ENCODE measurements at regions not wholly inside any gene's neighbourhood (a gene's known extent, or its start where the extent isn't known, plus 50 kb on each side); places are given as distances from the start of the nearest gene placed in this dataset.

GRCh38 chr20:16212790-16213189, 360.5 kb downstream of the KIF16B start:
- H3K9me3 ChIP-seq (replicated peaks; ENCODE audit: control insufficient read depth, insufficient read depth, low read depth, low read length): no peaks in the 10 kb centered on the region
- H3K4me3 ChIP-seq: no peak overlapping the region
- no peak overlapping the region for H3K9ac ChIP-seq (ENCODE audit: insufficient read depth in 1 of 2, low read depth in 2 of 2, low read length in 2 of 2)
- WGBS (ENCODE audit: insufficient coverage, low coverage, missing lambda C conversion rate): 0% methylated on average over 6 of the region's 6 CpGs
- ATAC-seq: no peak
- no peaks in the 10 kb centered on the region for H3K36me3 ChIP-seq (ENCODE audit: control insufficient read depth, insufficient read depth, low read length)
- intact Hi-C loops (cut with micrococcal nuclease): no loop called here
- H3K4me1 ChIP-seq (replicated peaks in 1 of 2; ENCODE audit: control insufficient read depth in 2 of 2, insufficient read depth in 2 of 2, low read length in 2 of 2): no peaks in the 10 kb centered on the region
- ChIA-PET POLR2A (no interaction called here), CTCF (ENCODE audit: low intra/inter-chr PET ratio) (no interaction called here)
- H2AFZ ChIP-seq (ENCODE audit: low read depth, low read length): no peak overlapping the region
- no peak overlapping the region for H3K4me2 ChIP-seq (ENCODE audit: insufficient read depth, low read length)
- FAIRE-seq: no peak
- BruUV-seq (replicated peaks): no TSS peak
- in situ Hi-C loops (cut with MboI): no loop called here
- DNase-seq (ENCODE audit: extremely low read depth in 1 of 4, low spot score in 3 of 4): no peak
- no peaks in the 10 kb centered on the region for H3K9me1 ChIP-seq (ENCODE audit: control insufficient read depth, insufficient read depth, low read length)
- no peak for TF ChIP-seq DMBX1 (CRISPR knock-in tag; IDR thresholded peaks at IDR 0.05; ENCODE audit: borderline replicate concordance)
- TF ChIP-seq ZNF41 (CRISPR knock-in tag; conservative IDR thresholded peaks at IDR 0.05): no peak
- TF ChIP-seq ZNF347 (CRISPR knock-in tag; IDR thresholded peaks at IDR 0.05; ENCODE audit: low read depth): no peak
- TF ChIP-seq PCBP1 (IDR thresholded peaks at IDR 0.05; ENCODE audit: low read depth, low read length, poor library complexity, severe bottlenecking): no peak
- TF ChIP-seq, protein P1, sequence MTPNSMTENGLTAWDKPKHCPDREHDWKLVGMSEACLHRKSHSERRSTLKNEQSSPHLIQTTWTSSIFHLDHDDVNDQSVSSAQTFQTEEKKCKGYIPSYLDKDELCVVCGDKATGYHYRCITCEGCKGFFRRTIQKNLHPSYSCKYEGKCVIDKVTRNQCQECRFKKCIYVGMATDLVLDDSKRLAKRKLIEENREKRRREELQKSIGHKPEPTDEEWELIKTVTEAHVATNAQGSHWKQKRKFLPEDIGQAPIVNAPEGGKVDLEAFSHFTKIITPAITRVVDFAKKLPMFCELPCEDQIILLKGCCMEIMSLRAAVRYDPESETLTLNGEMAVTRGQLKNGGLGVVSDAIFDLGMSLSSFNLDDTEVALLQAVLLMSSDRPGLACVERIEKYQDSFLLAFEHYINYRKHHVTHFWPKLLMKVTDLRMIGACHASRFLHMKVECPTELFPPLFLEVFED (CRISPR knock-in tag; conservative IDR thresholded peaks at IDR 0.05): no peak
- no peak for TF ChIP-seq BCL6 (CRISPR knock-in tag; IDR thresholded peaks at IDR 0.05)
- TF ChIP-seq, protein P2, sequence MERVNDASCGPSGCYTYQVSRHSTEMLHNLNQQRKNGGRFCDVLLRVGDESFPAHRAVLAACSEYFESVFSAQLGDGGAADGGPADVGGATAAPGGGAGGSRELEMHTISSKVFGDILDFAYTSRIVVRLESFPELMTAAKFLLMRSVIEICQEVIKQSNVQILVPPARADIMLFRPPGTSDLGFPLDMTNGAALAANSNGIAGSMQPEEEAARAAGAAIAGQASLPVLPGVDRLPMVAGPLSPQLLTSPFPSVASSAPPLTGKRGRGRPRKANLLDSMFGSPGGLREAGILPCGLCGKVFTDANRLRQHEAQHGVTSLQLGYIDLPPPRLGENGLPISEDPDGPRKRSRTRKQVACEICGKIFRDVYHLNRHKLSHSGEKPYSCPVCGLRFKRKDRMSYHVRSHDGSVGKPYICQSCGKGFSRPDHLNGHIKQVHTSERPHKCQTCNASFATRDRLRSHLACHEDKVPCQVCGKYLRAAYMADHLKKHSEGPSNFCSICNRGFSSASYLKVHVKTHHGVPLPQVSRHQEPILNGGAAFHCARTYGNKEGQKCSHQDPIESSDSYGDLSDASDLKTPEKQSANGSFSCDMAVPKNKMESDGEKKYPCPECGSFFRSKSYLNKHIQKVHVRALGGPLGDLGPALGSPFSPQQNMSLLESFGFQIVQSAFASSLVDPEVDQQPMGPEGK (CRISPR knock-in tag; IDR thresholded peaks at IDR 0.05; ENCODE audit: borderline replicate concordance): no peak
- no peak for TF ChIP-seq TBP (optimal IDR thresholded peaks at IDR 0.05; ENCODE audit: low read depth, low read length)
- no peak for TF ChIP-seq ZSCAN32 (CRISPR knock-in tag; IDR thresholded peaks at IDR 0.05)
- TF ChIP-seq C11orf30 (IDR thresholded peaks at IDR 0.05; ENCODE audit: low read depth): no peak
- no peak for TF ChIP-seq LCOR (CRISPR knock-in tag; IDR thresholded peaks at IDR 0.05)
- H3K27me3 ChIP-seq (ENCODE audit: control insufficient read depth in 2 of 2, insufficient read depth in 2 of 2, low read length in 2 of 2): no peaks in the 10 kb centered on the region
- no peak overlapping the region for H3K27ac ChIP-seq (ENCODE audit: extremely low read depth, low read depth, low read length)
- no peaks in the 10 kb centered on the region for H3K79me2 ChIP-seq (ENCODE audit: control insufficient read depth, insufficient read depth, low read length)
- no peaks in the 10 kb centered on the region for H4K20me1 ChIP-seq (replicated peaks; ENCODE audit: control insufficient read depth, insufficient read depth, low read length)

Data from K562 (cell line).